ENCODE measurements at regions not wholly inside any gene's neighbourhood (a gene's known extent, or its start where the extent isn't known, plus 50 kb on each side); places are given as distances from the start of the nearest gene placed in this dataset.

DNA sequence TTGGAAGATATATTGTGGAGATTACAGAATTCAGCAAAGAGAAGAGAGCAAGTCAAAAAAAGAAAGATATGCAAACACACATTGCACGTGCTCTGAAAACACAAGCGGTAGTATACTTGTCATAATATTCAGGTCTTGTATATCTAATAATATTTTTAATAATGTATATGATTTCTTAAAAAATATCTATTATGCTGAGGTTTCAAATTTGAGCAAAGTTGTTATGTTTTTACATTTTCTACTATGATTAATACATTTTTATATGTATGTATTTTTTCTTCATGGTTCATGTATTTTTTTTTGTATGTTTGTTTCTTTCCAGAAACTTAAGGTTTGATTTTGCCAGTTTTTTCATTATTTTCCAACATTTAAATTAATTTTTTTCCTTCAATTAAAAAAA is 752.4 kb upstream of the VSTM2A start:
- no peaks in the 10 kb centered on the region for H3K4me1 ChIP-seq (ENCODE audit: control insufficient read depth, extremely low read depth, insufficient read depth, low read length)
- CTCF ChIA-PET, result no interaction called here
- no peak overlapping the region for H3K4me3 ChIP-seq (replicated peaks in 1 of 3; ENCODE audit: insufficient read depth in 1 of 3, low read depth in 1 of 3, low read length in 3 of 3)
- H2AFZ ChIP-seq (ENCODE audit: low read depth, low read length), result no peak overlapping the region
- dilution Hi-C loops (cut with MboI; ENCODE audit: extremely low pct_ligation_motif_present, low sequenced_read_pairs), result no loop called here
- no peaks in the 10 kb centered on the region for H3K27me3 ChIP-seq (ENCODE audit: control insufficient read depth in 2 of 2, insufficient read depth in 2 of 2, low read length in 2 of 2)
- no peaks in the 10 kb centered on the region for H3K9me1 ChIP-seq (replicated peaks; ENCODE audit: control insufficient read depth, extremely low read depth, insufficient read depth, low read length)
- H3K9ac ChIP-seq (replicated peaks; ENCODE audit: extremely low read depth, insufficient read depth, low read length), result no peak overlapping the region
- no peak overlapping the region for H3K4me2 ChIP-seq (ENCODE audit: insufficient read depth, low read length)
- H4K20me1 ChIP-seq (replicated peaks; ENCODE audit: control insufficient read depth, extremely low read depth, insufficient read depth, low read length), result no peaks in the 10 kb centered on the region
- TF ChIP-seq FOS (IDR thresholded peaks at IDR 0.05; ENCODE audit: borderline replicate concordance, insufficient read depth, low read length) (no peak), MYC (IDR thresholded peaks at IDR 0.05; ENCODE audit: low read depth, low read length) (no peak), POLR2A (IDR thresholded peaks at IDR 0.05; ENCODE audit: low read depth, low read length) (no peak), POLR2AphosphoS5 (IDR thresholded peaks at IDR 0.05; ENCODE audit: insufficient read depth, low read depth, low read length) (no peak), EZH2 (IDR thresholded peaks at IDR 0.05; ENCODE audit: borderline replicate concordance, low read depth, low read length, severe bottlenecking) (no peak), GATA2 (IDR thresholded peaks at IDR 0.05; ENCODE audit: insufficient read depth, insufficient read length, low read depth, low read length) (no peak), JUN (IDR thresholded peaks at IDR 0.05; ENCODE audit: borderline replicate concordance, insufficient read depth, insufficient read length, low read depth) (no peak)
- TF ChIP-seq, protein P1, sequence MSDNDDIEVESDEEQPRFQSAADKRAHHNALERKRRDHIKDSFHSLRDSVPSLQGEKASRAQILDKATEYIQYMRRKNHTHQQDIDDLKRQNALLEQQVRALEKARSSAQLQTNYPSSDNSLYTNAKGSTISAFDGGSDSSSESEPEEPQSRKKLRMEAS (IDR thresholded peaks at IDR 0.05; ENCODE audit: insufficient read depth, insufficient read length), result no peak
- TF ChIP-seq, protein P2, sequence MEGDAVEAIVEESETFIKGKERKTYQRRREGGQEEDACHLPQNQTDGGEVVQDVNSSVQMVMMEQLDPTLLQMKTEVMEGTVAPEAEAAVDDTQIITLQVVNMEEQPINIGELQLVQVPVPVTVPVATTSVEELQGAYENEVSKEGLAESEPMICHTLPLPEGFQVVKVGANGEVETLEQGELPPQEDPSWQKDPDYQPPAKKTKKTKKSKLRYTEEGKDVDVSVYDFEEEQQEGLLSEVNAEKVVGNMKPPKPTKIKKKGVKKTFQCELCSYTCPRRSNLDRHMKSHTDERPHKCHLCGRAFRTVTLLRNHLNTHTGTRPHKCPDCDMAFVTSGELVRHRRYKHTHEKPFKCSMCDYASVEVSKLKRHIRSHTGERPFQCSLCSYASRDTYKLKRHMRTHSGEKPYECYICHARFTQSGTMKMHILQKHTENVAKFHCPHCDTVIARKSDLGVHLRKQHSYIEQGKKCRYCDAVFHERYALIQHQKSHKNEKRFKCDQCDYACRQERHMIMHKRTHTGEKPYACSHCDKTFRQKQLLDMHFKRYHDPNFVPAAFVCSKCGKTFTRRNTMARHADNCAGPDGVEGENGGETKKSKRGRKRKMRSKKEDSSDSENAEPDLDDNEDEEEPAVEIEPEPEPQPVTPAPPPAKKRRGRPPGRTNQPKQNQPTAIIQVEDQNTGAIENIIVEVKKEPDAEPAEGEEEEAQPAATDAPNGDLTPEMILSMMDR (IDR thresholded peaks at IDR 0.05; ENCODE audit: extremely low read depth in 1 of 2, insufficient read depth in 1 of 2, low read depth in 1 of 2, low read length in 2 of 2), result no peak
- H3K36me3 ChIP-seq (ENCODE audit: control insufficient read depth in 2 of 2, extremely low read depth in 1 of 2, insufficient read depth in 2 of 2, low read length in 2 of 2), result no peaks in the 10 kb centered on the region
- BruUV-seq (replicated peaks), result no TSS peak
- POLR2A ChIA-PET, result no interaction called here
- H3K27ac ChIP-seq (ENCODE audit: insufficient read depth, low read depth, low read length), result no peak overlapping the region
- no peak for FAIRE-seq
- H3K79me2 ChIP-seq (ENCODE audit: control insufficient read depth, insufficient read depth, low read length), result no peaks in the 10 kb centered on the region
- no peak for DNase-seq (ENCODE audit: low read depth, low spot score)
- intact Hi-C loops (cut with micrococcal nuclease), result no loop called here
- no peaks in the 10 kb centered on the region for H3K9me3 ChIP-seq (replicated peaks; ENCODE audit: control insufficient read depth, insufficient read depth, low read length)

All from endothelial cell of umbilical vein (primary cell).